Cardiac fibroblast (primary cell): ENCODE measurements at regions not wholly inside any gene's neighbourhood (a gene's known extent, or its start where the extent isn't known, plus 50 kb on each side); places are given as distances from the start of the nearest gene placed in this dataset.

ENCODE experiments used
- DNase-seq, 2 donors: peaks; one replicate each; pipeline versions ENCODE4 v3.0.0 to v3.0.0-alpha.2; 2010; ENCODE audit warnings: low read depth in 2 of 2
- H3K4me3 ChIP-seq, 2 donors: replicated peaks in 1 of 2; 1 replicate in 1 of 2; 2 replicates in 1 of 2; pipeline ENCODE4 v1.5.1; 2011; ENCODE audit warnings: low read depth in 2 of 2, low read length in 2 of 2, mild to moderate bottlenecking in 2 of 2, moderate library complexity in 1 of 2
- TF ChIP-seq, protein P1 (sequence below): IDR thresholded peaks from one replicate; pipeline ENCODE4 v1.5.1; 2011; ENCODE audit warnings: low read depth, mild to moderate bottlenecking, low read length, inconsistent platforms

- TF ChIP-seq, protein P1, sequence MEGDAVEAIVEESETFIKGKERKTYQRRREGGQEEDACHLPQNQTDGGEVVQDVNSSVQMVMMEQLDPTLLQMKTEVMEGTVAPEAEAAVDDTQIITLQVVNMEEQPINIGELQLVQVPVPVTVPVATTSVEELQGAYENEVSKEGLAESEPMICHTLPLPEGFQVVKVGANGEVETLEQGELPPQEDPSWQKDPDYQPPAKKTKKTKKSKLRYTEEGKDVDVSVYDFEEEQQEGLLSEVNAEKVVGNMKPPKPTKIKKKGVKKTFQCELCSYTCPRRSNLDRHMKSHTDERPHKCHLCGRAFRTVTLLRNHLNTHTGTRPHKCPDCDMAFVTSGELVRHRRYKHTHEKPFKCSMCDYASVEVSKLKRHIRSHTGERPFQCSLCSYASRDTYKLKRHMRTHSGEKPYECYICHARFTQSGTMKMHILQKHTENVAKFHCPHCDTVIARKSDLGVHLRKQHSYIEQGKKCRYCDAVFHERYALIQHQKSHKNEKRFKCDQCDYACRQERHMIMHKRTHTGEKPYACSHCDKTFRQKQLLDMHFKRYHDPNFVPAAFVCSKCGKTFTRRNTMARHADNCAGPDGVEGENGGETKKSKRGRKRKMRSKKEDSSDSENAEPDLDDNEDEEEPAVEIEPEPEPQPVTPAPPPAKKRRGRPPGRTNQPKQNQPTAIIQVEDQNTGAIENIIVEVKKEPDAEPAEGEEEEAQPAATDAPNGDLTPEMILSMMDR, result no peak
- no peak for DNase-seq
- no peak overlapping the region for H3K4me3 ChIP-seq
These were observed 682.0 kb downstream of the KCTD8 start for GRCh38 chr4:43766648-43767047.

GRCh38 chr4:43776371-43776770 lies 672.2 kb downstream of the KCTD8 start:
- TF ChIP-seq, protein P1, result no peak
- H3K4me3 ChIP-seq, result no peak overlapping the region
- DNase-seq, result peak; percentile 5 to 21

- TF ChIP-seq, protein P1, result no peak
- no peak overlapping the region for H3K4me3 ChIP-seq
- DNase-seq, result no peak
These were observed 670.3 kb downstream of the KCTD8 start for GRCh38 chr4:43778187-43778915.

DNA sequence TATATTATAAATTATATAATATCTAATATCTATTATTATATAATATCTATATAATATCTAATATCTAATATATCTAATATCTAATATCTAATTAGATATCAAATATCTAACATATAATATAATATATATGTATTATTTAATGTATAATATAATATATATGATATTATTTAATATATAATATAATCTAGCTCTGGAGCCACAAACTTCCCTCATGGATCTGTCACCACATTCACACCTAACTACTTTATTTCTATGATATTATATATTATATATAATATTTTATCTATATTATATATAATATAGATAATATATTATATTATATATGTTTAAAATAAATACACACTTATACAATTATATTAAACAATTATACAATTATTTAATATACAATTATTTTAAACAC lies 667.5 kb downstream of the KCTD8 start:
- no peak for DNase-seq
- no peak overlapping the region for H3K4me3 ChIP-seq
- TF ChIP-seq, protein P1, result no peak

GRCh38 chr4:43782391-43782790 lies 666.2 kb downstream of the KCTD8 start:
- peak in 1 of 2 donors; percentile 5 for DNase-seq
- TF ChIP-seq, protein P1, result no peak
- H3K4me3 ChIP-seq, result no peak overlapping the region

DNA sequence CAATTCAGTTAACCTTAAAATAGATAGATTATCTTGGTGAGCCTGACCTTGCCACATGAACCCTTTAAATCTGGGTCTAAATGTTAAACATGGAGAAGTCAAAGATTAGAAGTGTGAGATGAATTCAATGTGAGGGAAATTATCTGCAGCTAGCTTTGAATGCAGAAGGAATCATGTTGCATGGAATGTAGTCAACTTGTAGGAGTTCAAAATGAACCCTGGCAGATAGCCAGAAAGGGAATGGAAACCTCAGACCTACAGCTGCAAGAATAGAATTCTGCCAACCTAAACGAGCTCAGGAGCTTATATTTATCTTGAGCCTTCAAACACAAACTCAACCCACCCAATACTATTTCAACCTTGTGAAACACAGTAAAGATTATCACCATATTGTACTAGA lies 632.5 kb downstream of the KCTD8 start:
- TF ChIP-seq, protein P1, result no peak
- no peak for DNase-seq
- H3K4me3 ChIP-seq, result no peak overlapping the region

DNA sequence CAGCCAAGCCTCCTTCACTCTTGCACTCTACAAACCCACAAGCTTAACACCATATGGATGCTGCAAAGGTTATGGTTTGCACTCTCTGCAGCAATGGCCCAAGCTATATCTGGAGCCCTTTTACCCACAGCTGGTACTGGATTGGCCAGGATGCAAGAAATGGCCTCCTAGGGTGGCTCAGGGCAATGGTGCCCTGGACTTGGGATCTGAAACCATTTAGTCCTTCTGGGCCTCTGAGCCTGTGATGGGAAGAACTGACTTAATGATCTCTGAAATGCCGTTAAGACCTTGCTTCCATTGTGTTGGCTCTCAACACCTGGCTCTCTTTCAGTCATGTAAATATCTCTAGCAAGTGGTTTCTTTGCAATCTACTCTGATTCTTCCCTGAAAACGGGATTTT lies 626.0 kb downstream of the KCTD8 start:
- no peak for DNase-seq
- H3K4me3 ChIP-seq, result no peak overlapping the region
- TF ChIP-seq, protein P1, result no peak
